H1 (cell line): ENCODE measurements at regions not wholly inside any gene's neighbourhood (a gene's known extent, or its start where the extent isn't known, plus 50 kb on each side); places are given as distances from the start of the nearest gene placed in this dataset.

Experiments
- CTCF ChIA-PET: fragments of 300-600 bp; sonication (Branson Sonifier 250); formaldehyde crosslinking; loops from one replicate; lab custom pipeline; 2021; ENCODE audit not compliant: partially characterized antibody; lab: Charles Lee
- POLR2A ChIA-PET: fragments of 300-600 bp; sonication (Branson Sonifier 250); formaldehyde crosslinking; loops from one replicate; lab custom pipeline; 2021; ENCODE audit warnings: inconsistent platforms; ENCODE audit not compliant: partially characterized antibody; lab: Charles Lee
- DNase-seq, 2 experiments: peaks; one replicate each; pipeline versions ENCODE4 v3.0.0 to v3.0.0-alpha.2; 2010 to 2022; ENCODE audit warnings: low spot score in 2 of 2, low read depth in 1 of 2, mixed read lengths in 1 of 2
- FAIRE-seq: peaks from 2 replicates; lab custom pipeline; 2011; peaks lifted over from hg19 to GRCh38; lab: Jason Lieb, UNC
- H2AFZ ChIP-seq: 2 replicates; pipeline ENCODE4 v1.8.1; 2012; ENCODE audit warnings: low read length, inconsistent platforms
- H2AK5ac ChIP-seq: 2 replicates; pipeline ENCODE4 v1.6.1; 2013; ENCODE audit warnings: low read depth, low read length
- H2BK120ac ChIP-seq: replicated peaks from 2 replicates; pipeline ENCODE3; 2013; ENCODE audit warnings: low read depth, low read length, inconsistent platforms
- H2BK12ac ChIP-seq: 2 replicates; pipeline ENCODE4 v1.6.1; 2013; ENCODE audit warnings: low read depth, low read length
- H2BK15ac ChIP-seq: 2 replicates; pipeline ENCODE4 v1.6.1; 2013; ENCODE audit warnings: low read length
- H2BK20ac ChIP-seq: 2 replicates; pipeline ENCODE4 v1.6.1; 2013; ENCODE audit warnings: low read length
- H2BK5ac ChIP-seq: 2 replicates; pipeline ENCODE4 v1.6.1; 2013; ENCODE audit warnings: low read depth, low read length
- H3K14ac ChIP-seq: 2 replicates; pipeline ENCODE4 v1.6.1; 2013; ENCODE audit warnings: inconsistent platforms; ENCODE audit not compliant: insufficient read length
- H3K18ac ChIP-seq: 2 replicates; pipeline ENCODE4 v1.6.1; 2013; ENCODE audit warnings: low read length; ENCODE audit errors: extremely low read depth
- H3K23ac ChIP-seq: 2 replicates; pipeline ENCODE4 v1.6.1; 2013; ENCODE audit warnings: inconsistent platforms; ENCODE audit not compliant: insufficient read length
- H3K23me2 ChIP-seq: 2 replicates; pipeline ENCODE4 v1.6.1; 2013; ENCODE audit warnings: low read depth, low read length
- H3K27ac ChIP-seq: 2 replicates; pipeline ENCODE4 v1.6.1; 2011; ENCODE audit warnings: low read depth, low read length, inconsistent platforms
- H3K27me3 ChIP-seq, 4 experiments: replicated peaks in 1 of 4; 1 replicate in 1 of 4; 2 replicates in 3 of 4; pipeline versions ENCODE4 v1.6.1 to v1.8.1; 2011 to 2013; ENCODE audit warnings: low read length in 3 of 4, mild to moderate bottlenecking in 3 of 4, inconsistent platforms in 2 of 4, mixed read lengths in 2 of 4, moderate library complexity in 1 of 4; ENCODE audit not compliant: control insufficient read depth in 3 of 4, insufficient read depth in 3 of 4; ENCODE audit errors: extremely low read depth in 1 of 4
- H3K36me3 ChIP-seq, 4 experiments: 2 replicates each; pipeline versions ENCODE4 v1.6.1 to v1.8.1; 2011 to 2013; ENCODE audit warnings: mild to moderate bottlenecking in 4 of 4, low read length in 3 of 4, moderate library complexity in 2 of 4, control low read depth in 1 of 4, inconsistent platforms in 1 of 4; ENCODE audit not compliant: insufficient read depth in 4 of 4, control insufficient read depth in 2 of 4
- H3K4ac ChIP-seq: replicated peaks from 2 replicates; pipeline ENCODE3; 2013; ENCODE audit warnings: low read length, low read depth, mixed read lengths, inconsistent platforms; ENCODE audit not compliant: insufficient read length
- H3K4me1 ChIP-seq, 4 experiments: replicated peaks in 1 of 4; 1 replicate in 1 of 4; 2 replicates in 3 of 4; pipeline versions ENCODE4 v1.6.1 to v1.8.1; 2011 to 2013; ENCODE audit warnings: low read length in 3 of 4, inconsistent platforms in 2 of 4, mixed read lengths in 1 of 4; ENCODE audit not compliant: insufficient read depth in 4 of 4, control insufficient read depth in 3 of 4
- H3K4me2 ChIP-seq, 2 experiments: 2 replicates each; pipeline versions ENCODE4 v1.6.1 to v1.8.1; 2011 to 2013; ENCODE audit warnings: low read depth in 2 of 2, low read length in 2 of 2, control low read depth in 1 of 2, inconsistent platforms in 1 of 2, mild to moderate bottlenecking in 1 of 2; ENCODE audit not compliant: insufficient read depth in 1 of 2
- H3K4me3 ChIP-seq, 4 experiments: fragments of 200-600, 300-600 bp in 1 of 4; sonication (generic), shearing (Covaris generic), sonication (Bioruptor Twin) in 1 of 4; 2 replicates each; pipeline versions ENCODE4 v1.5.1 to v1.8.1; 2011 to 2016; ENCODE audit warnings: low read length in 4 of 4, low read depth in 3 of 4, control low read depth in 2 of 4, inconsistent platforms in 2 of 4, mild to moderate bottlenecking in 2 of 4, mixed read lengths in 1 of 4, moderate library complexity in 1 of 4; ENCODE audit not compliant: insufficient read depth in 2 of 4; ENCODE audit errors: extremely low read depth in 1 of 4
- H3K56ac ChIP-seq: replicated peaks from 2 replicates; pipeline ENCODE3; 2013; ENCODE audit warnings: low read depth, mild to moderate bottlenecking, mixed read lengths, low read length, inconsistent platforms; ENCODE audit not compliant: insufficient read length
- H3K79me1 ChIP-seq: 2 replicates; pipeline ENCODE4 v1.6.1; 2013; ENCODE audit warnings: low read depth, low read length, control low read depth
- H3K79me2 ChIP-seq, 2 experiments: 2 replicates each; pipeline versions ENCODE4 v1.6.1 to v1.8.1; 2012 to 2013; ENCODE audit warnings: low read length in 2 of 2, mild to moderate bottlenecking in 2 of 2, inconsistent platforms in 1 of 2; ENCODE audit not compliant: insufficient read depth in 2 of 2, control insufficient read depth in 1 of 2
- H3K9ac ChIP-seq, 4 experiments: replicated peaks in 1 of 4; 1 replicate in 1 of 4; 2 replicates in 3 of 4; pipeline versions ENCODE4 v1.6.1 to v1.8.1; 2011 to 2013; ENCODE audit warnings: low read depth in 3 of 4, low read length in 3 of 4, control low read depth in 2 of 4, mild to moderate bottlenecking in 2 of 4, moderate library complexity in 2 of 4, inconsistent platforms in 1 of 4; ENCODE audit errors: extremely low read depth in 1 of 4
- H3K9me3 ChIP-seq, 2 experiments: 2 replicates each; pipeline versions ENCODE4 v1.6.1 to v1.8.1; 2012 to 2013; ENCODE audit warnings: mild to moderate bottlenecking in 2 of 2, moderate library complexity in 2 of 2, control low read depth in 1 of 2, inconsistent platforms in 1 of 2, low read depth in 1 of 2, low read length in 1 of 2, mixed read lengths in 1 of 2; ENCODE audit not compliant: insufficient read depth in 2 of 2
- H4K20me1 ChIP-seq, 2 experiments: replicated peaks in 1 of 2; 2 replicates each; pipeline versions ENCODE3 to v1.8.1; 2011 to 2013; ENCODE audit warnings: inconsistent platforms in 2 of 2, low read length in 2 of 2, mild to moderate bottlenecking in 1 of 2; ENCODE audit not compliant: insufficient read depth in 2 of 2, control insufficient read depth in 1 of 2
- H4K5ac ChIP-seq: 2 replicates; pipeline ENCODE4 v1.6.1; 2013; ENCODE audit warnings: low read length, low read depth, mixed read lengths, inconsistent platforms; ENCODE audit not compliant: insufficient read length
- H4K8ac ChIP-seq: 2 replicates; pipeline ENCODE4 v1.8.0; 2013; ENCODE audit warnings: mild to moderate bottlenecking, moderate library complexity, low read length, inconsistent platforms; ENCODE audit not compliant: insufficient read depth; ENCODE audit errors: extremely low read depth
- H4K91ac ChIP-seq: replicated peaks from 2 replicates; pipeline ENCODE3; 2013; ENCODE audit warnings: low read length, mixed read lengths, inconsistent platforms; ENCODE audit not compliant: insufficient read length
- CTCF ChIP-seq, 3 experiments: IDR thresholded peaks; 1 replicate in 2 of 3; 2 replicates in 1 of 3; pipeline versions ENCODE4 v1.5.1 to v1.6.1; 2011; ENCODE audit warnings: low read length in 3 of 3, mild to moderate bottlenecking in 3 of 3, inconsistent platforms in 2 of 3, low read depth in 1 of 3, moderate library complexity in 1 of 3; ENCODE audit not compliant: insufficient read depth in 1 of 3; ENCODE audit errors: control extremely low read depth in 1 of 3
- FOSL1 ChIP-seq: IDR thresholded peaks from 2 replicates; pipeline ENCODE4 v1.6.1; 2011; ENCODE audit warnings: mild to moderate bottlenecking, low read depth, low read length, moderate library complexity; ENCODE audit not compliant: insufficient read depth
- GABPA ChIP-seq: IDR thresholded peaks from 2 replicates; pipeline ENCODE4 v1.6.1; 2011; ENCODE audit warnings: mild to moderate bottlenecking, low read length, moderate library complexity, borderline replicate concordance; ENCODE audit not compliant: insufficient read depth
- MAFK ChIP-seq: IDR thresholded peaks from 2 replicates; pipeline ENCODE4 v1.6.1; 2012; ENCODE audit warnings: low read depth, mild to moderate bottlenecking, improper control_type of control experiment, low read length
- NRF1 ChIP-seq: IDR thresholded peaks from 2 replicates; pipeline ENCODE4 v1.6.1; 2011; ENCODE audit warnings: mild to moderate bottlenecking, low read depth, low read length, improper control_type of control experiment
- POLR2A ChIP-seq, 2 experiments: IDR thresholded peaks; 1 replicate in 1 of 2; 2 replicates in 1 of 2; pipeline ENCODE4 v1.6.1; 2011; ENCODE audit warnings: low read depth in 2 of 2, low read length in 2 of 2, mild to moderate bottlenecking in 2 of 2; ENCODE audit errors: control extremely low read depth in 1 of 2
- RAD21 ChIP-seq, 2 experiments: IDR thresholded peaks in 1 of 2; conservative IDR thresholded peaks in 1 of 2; 2 replicates each; pipeline ENCODE4 v1.6.1; 2011; ENCODE audit warnings: low read depth in 2 of 2, low read length in 2 of 2, improper control_type of control experiment in 1 of 2, inconsistent platforms in 1 of 2, mild to moderate bottlenecking in 1 of 2, moderate library complexity in 1 of 2
- SAP30 ChIP-seq: fragments of 300-600 bp; sonication (generic); IDR thresholded peaks from 2 replicates; pipeline ENCODE4 v1.7.1; 2012; ENCODE audit warnings: low read length, moderate library complexity, mild to moderate bottlenecking, inconsistent platforms; ENCODE audit not compliant: insufficient read depth, insufficient replicate concordance
- SP4 ChIP-seq: IDR thresholded peaks from 2 replicates; pipeline ENCODE4 v1.6.1; 2012; ENCODE audit warnings: low read length, inconsistent platforms
- TBP ChIP-seq: IDR thresholded peaks from 2 replicates; pipeline ENCODE4 v1.6.1; 2011; ENCODE audit warnings: low read depth, low read length, improper control_type of control experiment
- ZNF274 ChIP-seq: IDR thresholded peaks from 2 replicates; pipeline ENCODE4 v1.7.0; 2012; ENCODE audit warnings: low read length, borderline replicate concordance; ENCODE audit errors: extremely low read depth
- WGBS, 2 experiments: shearing (Covaris generic) in 1 of 2; methylation state at CpG; one replicate each; pipeline versions ENCODE4 v1.1.6 to v1.1.7; 2013 to 2015; ENCODE audit warnings: low lambda C conversion rate in 2 of 2, mixed read lengths in 2 of 2, inconsistent platforms in 1 of 2, low coverage in 1 of 2, missing lambda C conversion rate in 1 of 2; ENCODE audit not compliant: insufficient replicate concordance in 2 of 2, insufficient coverage in 1 of 2, insufficient read length in 1 of 2; ENCODE audit errors: extremely low coverage in 1 of 2, missing lambda C conversion rate in 1 of 2; 5-methylcytosine and 5-hydroxymethylcytosine counted together

- ChIA-PET CTCF (interaction anchor here (0.9 kb wide), 1 partner anchor 36 kb away, joined by 4 read pairs; no protein-coding TSS in a partner anchor), POLR2A (no interaction called here)
- Histone ChIP-seq H3K14ac (no peak overlapping the region), H3K27ac (no peak overlapping the region), H3K4ac (no peak overlapping the region), H3K4me2 (no peak overlapping the region), H3K9me3 (peaks cover 26 to 42% of the 10 kb centered on the region in 2 experiments), H3K23ac (no peak overlapping the region), H2BK5ac (no peak overlapping the region), H2AK5ac (no peak overlapping the region), H3K79me2 (no peaks in the 10 kb centered on the region), H2AFZ (no peak overlapping the region), H4K5ac (no peak overlapping the region), H3K79me1 (no peaks in the 10 kb centered on the region), H2BK12ac (no peak overlapping the region), H4K8ac (no peak overlapping the region), H2BK15ac (no peak overlapping the region), H3K4me3 (no peak overlapping the region), H3K56ac (no peak overlapping the region), H2BK120ac (no peak overlapping the region), H3K9ac (no peak overlapping the region), H3K18ac (no peak overlapping the region), H4K91ac (no peak overlapping the region), H3K36me3 (no peaks in the 10 kb centered on the region), H3K4me1 (peaks cover 0 to 3% (median 0%) of the 10 kb centered on the region in 4 experiments; a peak in 1 of 7 replicates), H2BK20ac (no peak overlapping the region), H3K27me3 (no peaks in the 10 kb centered on the region), H3K23me2 (no peaks in the 10 kb centered on the region), H4K20me1 (no peaks in the 10 kb centered on the region)
- DNase-seq = no peak
- WGBS, 2 experiments = 83% methylated on average over 7 of the region's 11 CpGs; no CpG with 5 or more reads in 1 of the 2 experiments
- TF ChIP-seq ZNF274 (no peak), MAFK (no peak), POLR2A (IDR thresholded peaks at IDR 0.05; ENCODE audit: control extremely low read depth in 1 of 2, low read depth in 2 of 2, low read length in 2 of 2) (no peak), SAP30 (no peak), RAD21 (IDR thresholded peaks at IDR 0.05 in 1 of 2, conservative IDR thresholded peaks at IDR 0.05 in 1 of 2; ENCODE audit: low read depth in 2 of 2, low read length in 2 of 2) (no peak), TBP (no peak), GABPA (no peak), FOSL1 (no peak), CTCF (IDR thresholded peaks at IDR 0.05; ENCODE audit: control extremely low read depth in 1 of 3, insufficient read depth in 1 of 3, low read depth in 1 of 3, low read length in 3 of 3) (no peak), NRF1 (no peak), SP4 (no peak)
- FAIRE-seq = no peak
These were observed 111.5 kb downstream of the FOXL3 start for GRCh38 chr7:401495-401894.
